NT2/D1 (cell line): ENCODE measurements at regions not wholly inside any gene's neighbourhood (a gene's known extent, or its start where the extent isn't known, plus 50 kb on each side); places are given as distances from the start of the nearest gene placed in this dataset.

Source experiments
- YY1 ChIP-seq: IDR thresholded peaks from 2 replicates; pipeline ENCODE4 v1.6.1; 2011; ENCODE audit not compliant: insufficient read length, insufficient read depth
- ZNF274 ChIP-seq: IDR thresholded peaks from 2 replicates; pipeline ENCODE4 v1.6.1; 2011; ENCODE audit warnings: mild to moderate bottlenecking, low read depth, low read length

DNA sequence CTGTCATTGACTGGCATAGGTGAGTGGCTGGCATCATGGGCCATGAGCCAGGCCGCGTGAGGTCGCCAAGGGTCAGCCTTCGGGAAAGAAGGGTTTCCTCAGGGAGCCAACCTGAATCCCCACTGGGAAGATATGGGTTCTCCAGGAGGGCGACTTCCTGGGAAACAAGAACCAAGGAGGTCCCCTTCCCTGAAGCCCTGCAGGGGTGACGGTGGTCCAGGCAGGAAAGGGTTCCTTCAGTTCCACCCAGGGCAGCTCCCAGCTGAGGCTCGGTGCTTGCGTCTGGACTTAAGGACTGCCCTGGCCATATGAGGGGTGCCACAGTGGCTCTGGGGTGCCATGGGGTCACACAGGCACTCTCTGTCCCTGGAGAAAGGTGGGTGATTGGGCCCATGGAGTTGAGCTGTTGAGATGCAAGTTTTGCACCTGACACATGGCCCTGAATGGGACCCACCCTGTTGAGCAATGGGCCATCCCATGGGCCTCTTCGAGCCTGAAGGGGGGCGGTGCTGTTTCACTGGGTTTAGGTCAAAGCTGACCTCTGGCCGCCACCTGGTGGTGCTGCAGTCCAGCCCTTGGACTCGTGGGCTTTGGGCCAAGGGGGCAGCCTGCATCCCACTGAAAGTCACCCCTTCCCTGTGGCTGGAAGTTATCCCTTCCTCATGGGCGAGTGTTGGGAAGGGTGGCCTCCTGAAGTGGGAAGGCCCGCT lies 228.1 kb downstream of the SNRPN start:
- TF ChIP-seq ZNF274 (no peak), YY1 (no peak)
